Endothelial cell (in vitro differentiated cells): ENCODE measurements at regions not wholly inside any gene's neighbourhood (a gene's known extent, or its start where the extent isn't known, plus 50 kb on each side); places are given as distances from the start of the nearest gene placed in this dataset.
"Not testable (repeated sequence)": the region's sequence is repeated elsewhere in the genome, so short reads cannot be mapped to it uniquely, and the experiment has no call there.

Source experiments
- DNase-seq: peaks from one replicate; pipeline ENCODE4 v3.0.0; 2021; ENCODE audit warnings: low spot score
- H3K27ac Mint-ChIP-seq: one replicate; pipeline ENCODE4 v1.8.0; 2021; ENCODE audit warnings: mixed read lengths, inconsistent platforms; ENCODE audit not compliant: unreplicated experiment
- H3K27me3 Mint-ChIP-seq: one replicate; pipeline ENCODE4 v1.8.0; 2021; ENCODE audit warnings: mild to moderate bottlenecking, moderate library complexity, mixed read lengths, inconsistent platforms; ENCODE audit not compliant: unreplicated experiment
- H3K36me3 Mint-ChIP-seq: one replicate; pipeline ENCODE4 v1.8.0; 2021; ENCODE audit warnings: mild to moderate bottlenecking, low read depth, mixed read lengths, inconsistent platforms; ENCODE audit not compliant: unreplicated experiment
- H3K4me1 Mint-ChIP-seq: one replicate; pipeline ENCODE4 v1.8.0; 2021; ENCODE audit warnings: mild to moderate bottlenecking, mixed read lengths, inconsistent platforms; ENCODE audit not compliant: unreplicated experiment
- H3K4me3 Mint-ChIP-seq: one replicate; pipeline ENCODE4 v1.8.0; 2021; ENCODE audit warnings: mild to moderate bottlenecking, mixed read lengths, inconsistent platforms; ENCODE audit not compliant: unreplicated experiment
- H3K9me3 Mint-ChIP-seq: one replicate; pipeline ENCODE4 v1.8.0; 2021; ENCODE audit warnings: mixed read lengths, inconsistent platforms; ENCODE audit not compliant: unreplicated experiment
- CTCF ChIP-seq: fragments of 200-600 bp; sonication (generic); IDR thresholded peaks from one replicate; pipeline ENCODE4 v1.5.0; 2021; ENCODE audit warnings: antibody characterized with exemption; ENCODE audit not compliant: unreplicated experiment

GRCh38 chr5:108451269-108451668 lies 69.4 kb upstream of the FBXL17 start:
- H3K36me3 Mint-ChIP-seq, result peaks cover 9% of the 10 kb centered on the region
- H3K27ac Mint-ChIP-seq, result no peak overlapping the region
- H3K4me3 Mint-ChIP-seq, result no peak overlapping the region
- H3K4me1 Mint-ChIP-seq, result no peaks in the 10 kb centered on the region
- H3K27me3 Mint-ChIP-seq, result no peaks in the 10 kb centered on the region
- DNase-seq, result no peak
- no peak for TF ChIP-seq CTCF
- peaks cover 9% of the 10 kb centered on the region for H3K9me3 Mint-ChIP-seq

GRCh38 chr5:108444130-108444529 lies 62.2 kb upstream of the FBXL17 start:
- H3K27ac Mint-ChIP-seq, H3K4me1 Mint-ChIP-seq, H3K4me3 Mint-ChIP-seq, H3K36me3 Mint-ChIP-seq, DNase-seq, H3K9me3 Mint-ChIP-seq, H3K27me3 Mint-ChIP-seq: not testable (repeated sequence)

GRCh38 chr5:108442063-108442651 lies 60.3 kb upstream of the FBXL17 start:
- DNase-seq, H3K4me1 Mint-ChIP-seq, H3K27ac Mint-ChIP-seq, H3K4me3 Mint-ChIP-seq, H3K27me3 Mint-ChIP-seq, H3K9me3 Mint-ChIP-seq, H3K36me3 Mint-ChIP-seq: not testable (repeated sequence)

GRCh38 chr5:108437425-108437824 lies 55.5 kb upstream of the FBXL17 start:
- Mint-ChIP-seq H3K4me3 (no peak overlapping the region), H3K27me3 (no peaks in the 10 kb centered on the region), H3K9me3 (no peaks in the 10 kb centered on the region), H3K36me3 (no peaks in the 10 kb centered on the region), H3K4me1 (no peaks in the 10 kb centered on the region), H3K27ac (no peak overlapping the region)
- TF ChIP-seq CTCF, result no peak
- DNase-seq, result no peak

GRCh38 chr5:108436696-108437095 lies 54.8 kb upstream of the FBXL17 start:
- no peak for TF ChIP-seq CTCF
- Mint-ChIP-seq H3K9me3 (no peaks in the 10 kb centered on the region), H3K27ac (no peak overlapping the region), H3K4me3 (no peak overlapping the region), H3K4me1 (no peaks in the 10 kb centered on the region), H3K36me3 (no peaks in the 10 kb centered on the region), H3K27me3 (no peaks in the 10 kb centered on the region)
- DNase-seq, result no peak

GRCh38 chr5:108433600-108433999 lies 51.7 kb upstream of the FBXL17 start:
- DNase-seq, result no peak
- Mint-ChIP-seq H3K4me3 (no peak overlapping the region), H3K4me1 (no peaks in the 10 kb centered on the region), H3K9me3 (no peaks in the 10 kb centered on the region), H3K36me3 (no peaks in the 10 kb centered on the region), H3K27me3 (no peaks in the 10 kb centered on the region), H3K27ac (no peak overlapping the region)
- TF ChIP-seq CTCF, result no peak
